DND-41 (cell line): ENCODE measurements at regions not wholly inside any gene's neighbourhood (a gene's known extent, or its start where the extent isn't known, plus 50 kb on each side); places are given as distances from the start of the nearest gene placed in this dataset.

ENCODE experiments used
- EZH2 ChIP-seq: IDR thresholded peaks from 3 replicates; pipeline ENCODE4 v1.6.1; 2012; ENCODE audit warnings: borderline replicate concordance, low read depth, mild to moderate bottlenecking, moderate library complexity, low read length, inconsistent platforms; ENCODE audit not compliant: severe bottlenecking
- TF ChIP-seq, protein P1 (sequence below): IDR thresholded peaks from 2 replicates; pipeline ENCODE4 v1.5.1; 2012; ENCODE audit warnings: borderline replicate concordance, low read length, moderate library complexity, mild to moderate bottlenecking; ENCODE audit not compliant: poor library complexity, severe bottlenecking; ENCODE audit errors: extremely low read depth

DNA sequence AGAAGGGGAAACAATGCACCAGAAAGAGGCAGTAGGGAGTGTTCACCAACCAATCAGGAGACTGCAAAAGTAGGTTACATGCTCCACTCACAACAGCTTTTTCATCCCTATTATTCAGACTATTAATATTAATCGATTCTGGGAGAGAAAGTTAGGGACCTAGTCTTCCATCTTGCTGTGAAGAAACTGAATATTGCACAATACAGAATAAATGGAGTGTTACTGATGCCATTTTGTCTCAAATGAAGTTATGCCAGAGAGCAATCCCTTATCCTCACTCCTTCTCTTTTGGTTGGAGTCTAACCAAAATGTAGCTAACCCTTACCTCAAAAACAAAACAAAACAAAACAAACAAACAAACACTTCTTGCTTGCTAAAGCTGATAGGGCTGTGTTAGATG is 1120.9 kb upstream of the GYPC start:
- TF ChIP-seq, protein P1, sequence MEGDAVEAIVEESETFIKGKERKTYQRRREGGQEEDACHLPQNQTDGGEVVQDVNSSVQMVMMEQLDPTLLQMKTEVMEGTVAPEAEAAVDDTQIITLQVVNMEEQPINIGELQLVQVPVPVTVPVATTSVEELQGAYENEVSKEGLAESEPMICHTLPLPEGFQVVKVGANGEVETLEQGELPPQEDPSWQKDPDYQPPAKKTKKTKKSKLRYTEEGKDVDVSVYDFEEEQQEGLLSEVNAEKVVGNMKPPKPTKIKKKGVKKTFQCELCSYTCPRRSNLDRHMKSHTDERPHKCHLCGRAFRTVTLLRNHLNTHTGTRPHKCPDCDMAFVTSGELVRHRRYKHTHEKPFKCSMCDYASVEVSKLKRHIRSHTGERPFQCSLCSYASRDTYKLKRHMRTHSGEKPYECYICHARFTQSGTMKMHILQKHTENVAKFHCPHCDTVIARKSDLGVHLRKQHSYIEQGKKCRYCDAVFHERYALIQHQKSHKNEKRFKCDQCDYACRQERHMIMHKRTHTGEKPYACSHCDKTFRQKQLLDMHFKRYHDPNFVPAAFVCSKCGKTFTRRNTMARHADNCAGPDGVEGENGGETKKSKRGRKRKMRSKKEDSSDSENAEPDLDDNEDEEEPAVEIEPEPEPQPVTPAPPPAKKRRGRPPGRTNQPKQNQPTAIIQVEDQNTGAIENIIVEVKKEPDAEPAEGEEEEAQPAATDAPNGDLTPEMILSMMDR, result no peak
- TF ChIP-seq EZH2, result no peak
